ENCODE measurements at regions not wholly inside any gene's neighbourhood (a gene's known extent, or its start where the extent isn't known, plus 50 kb on each side); places are given as distances from the start of the nearest gene placed in this dataset.

GRCh38 chr11:105220121-105220520, 80.6 kb upstream of the CARD18 start:
- Histone ChIP-seq H3K4me3 (no peak overlapping the region), H3K36me3 (ENCODE audit: control insufficient read depth in 2 of 2, insufficient read depth in 2 of 2, low read length in 1 of 2) (no peaks in the 10 kb centered on the region), H3K9ac (ENCODE audit: control insufficient read depth, insufficient read depth, low read length) (no peak overlapping the region), H3K27me3 (replicated peaks in 1 of 2; ENCODE audit: control insufficient read depth in 2 of 2, insufficient read depth in 2 of 2, low read length in 1 of 2) (no peaks in the 10 kb centered on the region), H3K4me2 (ENCODE audit: control insufficient read depth, insufficient read depth) (no peak overlapping the region), H4K20me1 (ENCODE audit: control insufficient read depth, insufficient read depth) (no peaks in the 10 kb centered on the region), H2AFZ (ENCODE audit: control insufficient read depth, low read depth, low read length) (no peak overlapping the region), H3K9me3 (replicated peaks; ENCODE audit: control insufficient read depth, insufficient read depth, low read length) (no peaks in the 10 kb centered on the region), H3K4me1 (ENCODE audit: control insufficient read depth, insufficient read depth, low read length) (no peaks in the 10 kb centered on the region), H3K27ac (ENCODE audit: control insufficient read depth, insufficient read depth) (no peak overlapping the region), H3K79me2 (ENCODE audit: control insufficient read depth, insufficient read depth, low read length) (no peaks in the 10 kb centered on the region)
- in situ Hi-C loops (cut with MboI): no loop called here
- FAIRE-seq (no peak), DNase-seq (ENCODE audit: low read depth, low spot score) (no peak), ATAC-seq (no peak)
- ChIA-PET RAD21 (ENCODE audit: unreplicated experiment) (no interaction called here), CTCF (no interaction called here), SMC1A (ENCODE audit: uncharacterized antibody, unreplicated experiment) (no interaction called here), POLR2A (no interaction called here)
- intact Hi-C loops (cut with micrococcal nuclease; ENCODE audit: unreplicated experiment): no loop called here
- WGBS (ENCODE audit: insufficient coverage, insufficient replicate concordance, low lambda C conversion rate, missing lambda C conversion rate): 26% methylated on average over 5 of the region's 5 CpGs
- no TSS peak for BruUV-seq (replicated peaks)
- TF ChIP-seq ELK1 (IDR thresholded peaks at IDR 0.05; ENCODE audit: low read depth, low read length): no peak
- TF ChIP-seq SIN3A (IDR thresholded peaks at IDR 0.05; ENCODE audit: low read depth, low read length): no peak
- TF ChIP-seq, protein P1, sequence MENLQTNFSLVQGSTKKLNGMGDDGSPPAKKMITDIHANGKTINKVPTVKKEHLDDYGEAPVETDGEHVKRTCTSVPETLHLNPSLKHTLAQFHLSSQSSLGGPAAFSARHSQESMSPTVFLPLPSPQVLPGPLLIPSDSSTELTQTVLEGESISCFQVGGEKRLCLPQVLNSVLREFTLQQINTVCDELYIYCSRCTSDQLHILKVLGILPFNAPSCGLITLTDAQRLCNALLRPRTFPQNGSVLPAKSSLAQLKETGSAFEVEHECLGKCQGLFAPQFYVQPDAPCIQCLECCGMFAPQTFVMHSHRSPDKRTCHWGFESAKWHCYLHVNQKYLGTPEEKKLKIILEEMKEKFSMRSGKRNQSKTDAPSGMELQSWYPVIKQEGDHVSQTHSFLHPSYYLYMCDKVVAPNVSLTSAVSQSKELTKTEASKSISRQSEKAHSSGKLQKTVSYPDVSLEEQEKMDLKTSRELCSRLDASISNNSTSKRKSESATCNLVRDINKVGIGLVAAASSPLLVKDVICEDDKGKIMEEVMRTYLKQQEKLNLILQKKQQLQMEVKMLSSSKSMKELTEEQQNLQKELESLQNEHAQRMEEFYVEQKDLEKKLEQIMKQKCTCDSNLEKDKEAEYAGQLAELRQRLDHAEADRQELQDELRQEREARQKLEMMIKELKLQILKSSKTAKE (IDR thresholded peaks at IDR 0.05; ENCODE audit: low read depth, poor library complexity, severe bottlenecking): no peak
- TF ChIP-seq MEF2A (IDR thresholded peaks at IDR 0.05; ENCODE audit: insufficient read depth, low read depth, low read length): no peak
- no peak for TF ChIP-seq CHD2 (IDR thresholded peaks at IDR 0.05; ENCODE audit: borderline replicate concordance, low read depth, low read length)
- no peak for TF ChIP-seq ZZZ3 (IDR thresholded peaks at IDR 0.05; ENCODE audit: control insufficient read depth, insufficient read length, low read depth)
- TF ChIP-seq ASH2L (IDR thresholded peaks at IDR 0.05; ENCODE audit: borderline replicate concordance, low read depth): no peak
- TF ChIP-seq FOXK2 (IDR thresholded peaks at IDR 0.05): no peak
- TF ChIP-seq, protein P2, sequence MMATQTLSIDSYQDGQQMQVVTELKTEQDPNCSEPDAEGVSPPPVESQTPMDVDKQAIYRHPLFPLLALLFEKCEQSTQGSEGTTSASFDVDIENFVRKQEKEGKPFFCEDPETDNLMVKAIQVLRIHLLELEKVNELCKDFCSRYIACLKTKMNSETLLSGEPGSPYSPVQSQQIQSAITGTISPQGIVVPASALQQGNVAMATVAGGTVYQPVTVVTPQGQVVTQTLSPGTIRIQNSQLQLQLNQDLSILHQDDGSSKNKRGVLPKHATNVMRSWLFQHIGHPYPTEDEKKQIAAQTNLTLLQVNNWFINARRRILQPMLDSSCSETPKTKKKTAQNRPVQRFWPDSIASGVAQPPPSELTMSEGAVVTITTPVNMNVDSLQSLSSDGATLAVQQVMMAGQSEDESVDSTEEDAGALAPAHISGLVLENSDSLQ (IDR thresholded peaks at IDR 0.05): no peak
- TF ChIP-seq RFX5 (IDR thresholded peaks at IDR 0.05; ENCODE audit: low read depth, low read length): no peak
- no peak for TF ChIP-seq CHD4 (IDR thresholded peaks at IDR 0.05)
- no peak for TF ChIP-seq ESRRA (IDR thresholded peaks at IDR 0.05; ENCODE audit: low read length)
- TF ChIP-seq IRF4 (IDR thresholded peaks at IDR 0.05; ENCODE audit: low read depth, low read length): no peak
- TF ChIP-seq, protein P3, sequence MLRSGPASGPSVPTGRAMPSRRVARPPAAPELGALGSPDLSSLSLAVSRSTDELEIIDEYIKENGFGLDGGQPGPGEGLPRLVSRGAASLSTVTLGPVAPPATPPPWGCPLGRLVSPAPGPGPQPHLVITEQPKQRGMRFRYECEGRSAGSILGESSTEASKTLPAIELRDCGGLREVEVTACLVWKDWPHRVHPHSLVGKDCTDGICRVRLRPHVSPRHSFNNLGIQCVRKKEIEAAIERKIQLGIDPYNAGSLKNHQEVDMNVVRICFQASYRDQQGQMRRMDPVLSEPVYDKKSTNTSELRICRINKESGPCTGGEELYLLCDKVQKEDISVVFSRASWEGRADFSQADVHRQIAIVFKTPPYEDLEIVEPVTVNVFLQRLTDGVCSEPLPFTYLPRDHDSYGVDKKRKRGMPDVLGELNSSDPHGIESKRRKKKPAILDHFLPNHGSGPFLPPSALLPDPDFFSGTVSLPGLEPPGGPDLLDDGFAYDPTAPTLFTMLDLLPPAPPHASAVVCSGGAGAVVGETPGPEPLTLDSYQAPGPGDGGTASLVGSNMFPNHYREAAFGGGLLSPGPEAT (IDR thresholded peaks at IDR 0.05; ENCODE audit: low read depth): no peak
- no peak for TF ChIP-seq BCLAF1 (IDR thresholded peaks at IDR 0.05)

All from GM12878 (cell line).